ENCODE measurements at regions not wholly inside any gene's neighbourhood (a gene's known extent, or its start where the extent isn't known, plus 50 kb on each side); places are given as distances from the start of the nearest gene placed in this dataset.

DNA sequence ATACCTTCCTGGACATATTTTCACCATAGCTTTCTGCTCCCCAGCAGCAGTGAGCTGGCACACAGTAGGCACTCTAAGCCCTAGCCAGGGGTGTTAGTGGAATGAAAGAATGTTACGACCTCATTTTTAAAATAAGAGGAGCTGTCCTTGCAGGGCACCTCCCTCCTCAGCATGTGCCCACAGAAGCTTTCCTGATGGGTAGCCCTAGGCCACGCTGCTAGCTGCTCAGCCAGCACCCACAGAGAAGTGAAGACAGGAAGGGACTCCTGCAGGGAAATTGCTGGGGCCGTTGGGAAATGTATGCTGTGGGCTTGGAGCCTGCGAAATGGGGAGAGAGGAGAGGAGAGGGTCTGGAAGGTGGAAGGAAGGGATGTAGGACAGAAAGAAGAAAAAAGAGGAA is 87.3 kb upstream of the ANKRD34C start (continued):
- TF ChIP-seq, protein P1, sequence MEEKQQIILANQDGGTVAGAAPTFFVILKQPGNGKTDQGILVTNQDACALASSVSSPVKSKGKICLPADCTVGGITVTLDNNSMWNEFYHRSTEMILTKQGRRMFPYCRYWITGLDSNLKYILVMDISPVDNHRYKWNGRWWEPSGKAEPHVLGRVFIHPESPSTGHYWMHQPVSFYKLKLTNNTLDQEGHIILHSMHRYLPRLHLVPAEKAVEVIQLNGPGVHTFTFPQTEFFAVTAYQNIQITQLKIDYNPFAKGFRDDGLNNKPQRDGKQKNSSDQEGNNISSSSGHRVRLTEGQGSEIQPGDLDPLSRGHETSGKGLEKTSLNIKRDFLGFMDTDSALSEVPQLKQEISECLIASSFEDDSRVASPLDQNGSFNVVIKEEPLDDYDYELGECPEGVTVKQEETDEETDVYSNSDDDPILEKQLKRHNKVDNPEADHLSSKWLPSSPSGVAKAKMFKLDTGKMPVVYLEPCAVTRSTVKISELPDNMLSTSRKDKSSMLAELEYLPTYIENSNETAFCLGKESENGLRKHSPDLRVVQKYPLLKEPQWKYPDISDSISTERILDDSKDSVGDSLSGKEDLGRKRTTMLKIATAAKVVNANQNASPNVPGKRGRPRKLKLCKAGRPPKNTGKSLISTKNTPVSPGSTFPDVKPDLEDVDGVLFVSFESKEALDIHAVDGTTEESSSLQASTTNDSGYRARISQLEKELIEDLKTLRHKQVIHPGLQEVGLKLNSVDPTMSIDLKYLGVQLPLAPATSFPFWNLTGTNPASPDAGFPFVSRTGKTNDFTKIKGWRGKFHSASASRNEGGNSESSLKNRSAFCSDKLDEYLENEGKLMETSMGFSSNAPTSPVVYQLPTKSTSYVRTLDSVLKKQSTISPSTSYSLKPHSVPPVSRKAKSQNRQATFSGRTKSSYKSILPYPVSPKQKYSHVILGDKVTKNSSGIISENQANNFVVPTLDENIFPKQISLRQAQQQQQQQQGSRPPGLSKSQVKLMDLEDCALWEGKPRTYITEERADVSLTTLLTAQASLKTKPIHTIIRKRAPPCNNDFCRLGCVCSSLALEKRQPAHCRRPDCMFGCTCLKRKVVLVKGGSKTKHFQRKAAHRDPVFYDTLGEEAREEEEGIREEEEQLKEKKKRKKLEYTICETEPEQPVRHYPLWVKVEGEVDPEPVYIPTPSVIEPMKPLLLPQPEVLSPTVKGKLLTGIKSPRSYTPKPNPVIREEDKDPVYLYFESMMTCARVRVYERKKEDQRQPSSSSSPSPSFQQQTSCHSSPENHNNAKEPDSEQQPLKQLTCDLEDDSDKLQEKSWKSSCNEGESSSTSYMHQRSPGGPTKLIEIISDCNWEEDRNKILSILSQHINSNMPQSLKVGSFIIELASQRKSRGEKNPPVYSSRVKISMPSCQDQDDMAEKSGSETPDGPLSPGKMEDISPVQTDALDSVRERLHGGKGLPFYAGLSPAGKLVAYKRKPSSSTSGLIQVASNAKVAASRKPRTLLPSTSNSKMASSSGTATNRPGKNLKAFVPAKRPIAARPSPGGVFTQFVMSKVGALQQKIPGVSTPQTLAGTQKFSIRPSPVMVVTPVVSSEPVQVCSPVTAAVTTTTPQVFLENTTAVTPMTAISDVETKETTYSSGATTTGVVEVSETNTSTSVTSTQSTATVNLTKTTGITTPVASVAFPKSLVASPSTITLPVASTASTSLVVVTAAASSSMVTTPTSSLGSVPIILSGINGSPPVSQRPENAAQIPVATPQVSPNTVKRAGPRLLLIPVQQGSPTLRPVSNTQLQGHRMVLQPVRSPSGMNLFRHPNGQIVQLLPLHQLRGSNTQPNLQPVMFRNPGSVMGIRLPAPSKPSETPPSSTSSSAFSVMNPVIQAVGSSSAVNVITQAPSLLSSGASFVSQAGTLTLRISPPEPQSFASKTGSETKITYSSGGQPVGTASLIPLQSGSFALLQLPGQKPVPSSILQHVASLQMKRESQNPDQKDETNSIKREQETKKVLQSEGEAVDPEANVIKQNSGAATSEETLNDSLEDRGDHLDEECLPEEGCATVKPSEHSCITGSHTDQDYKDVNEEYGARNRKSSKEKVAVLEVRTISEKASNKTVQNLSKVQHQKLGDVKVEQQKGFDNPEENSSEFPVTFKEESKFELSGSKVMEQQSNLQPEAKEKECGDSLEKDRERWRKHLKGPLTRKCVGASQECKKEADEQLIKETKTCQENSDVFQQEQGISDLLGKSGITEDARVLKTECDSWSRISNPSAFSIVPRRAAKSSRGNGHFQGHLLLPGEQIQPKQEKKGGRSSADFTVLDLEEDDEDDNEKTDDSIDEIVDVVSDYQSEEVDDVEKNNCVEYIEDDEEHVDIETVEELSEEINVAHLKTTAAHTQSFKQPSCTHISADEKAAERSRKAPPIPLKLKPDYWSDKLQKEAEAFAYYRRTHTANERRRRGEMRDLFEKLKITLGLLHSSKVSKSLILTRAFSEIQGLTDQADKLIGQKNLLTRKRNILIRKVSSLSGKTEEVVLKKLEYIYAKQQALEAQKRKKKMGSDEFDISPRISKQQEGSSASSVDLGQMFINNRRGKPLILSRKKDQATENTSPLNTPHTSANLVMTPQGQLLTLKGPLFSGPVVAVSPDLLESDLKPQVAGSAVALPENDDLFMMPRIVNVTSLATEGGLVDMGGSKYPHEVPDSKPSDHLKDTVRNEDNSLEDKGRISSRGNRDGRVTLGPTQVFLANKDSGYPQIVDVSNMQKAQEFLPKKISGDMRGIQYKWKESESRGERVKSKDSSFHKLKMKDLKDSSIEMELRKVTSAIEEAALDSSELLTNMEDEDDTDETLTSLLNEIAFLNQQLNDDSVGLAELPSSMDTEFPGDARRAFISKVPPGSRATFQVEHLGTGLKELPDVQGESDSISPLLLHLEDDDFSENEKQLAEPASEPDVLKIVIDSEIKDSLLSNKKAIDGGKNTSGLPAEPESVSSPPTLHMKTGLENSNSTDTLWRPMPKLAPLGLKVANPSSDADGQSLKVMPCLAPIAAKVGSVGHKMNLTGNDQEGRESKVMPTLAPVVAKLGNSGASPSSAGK (IDR thresholded peaks at IDR 0.05) = no peak
- no peak for TF ChIP-seq HINFP (tag; conservative IDR thresholded peaks at IDR 0.05; ENCODE audit: low read depth)
- TF ChIP-seq ETV6 (IDR thresholded peaks at IDR 0.05; ENCODE audit: borderline replicate concordance in 1 of 2, low read depth in 2 of 2, low read length in 1 of 2) = no peak
- no peak for TF ChIP-seq ETV6 (CRISPR knock-in tag; IDR thresholded peaks at IDR 0.05; ENCODE audit: borderline replicate concordance)
- TF ChIP-seq SIN3B (IDR thresholded peaks at IDR 0.05; ENCODE audit: low read depth) = no peak
- TF ChIP-seq ZNF592 (IDR thresholded peaks at IDR 0.05) = no peak
- no peak for TF ChIP-seq ERF (CRISPR knock-in tag; IDR thresholded peaks at IDR 0.05)
